Thyroid gland (tissue), 4 donors: ENCODE measurements at regions not wholly inside any gene's neighbourhood (a gene's known extent, or its start where the extent isn't known, plus 50 kb on each side); places are given as distances from the start of the nearest gene placed in this dataset.

Experiments used
- DNase-seq, 2 donors: peaks; one replicate each; pipeline ENCODE4 v3.0.0-alpha.2; 2019
- H3K27ac ChIP-seq, 3 donors: fragments of 200-600 bp; sonication (generic); 1 replicate in 2 of 3; 2 replicates in 1 of 3; pipeline ENCODE4 v1.5.1; 2016 to 2019; ENCODE audit warnings: mild to moderate bottlenecking in 1 of 3, moderate library complexity in 1 of 3
- H3K27me3 ChIP-seq: fragments of 200-600 bp; sonication (generic); one replicate; pipeline ENCODE4 v1.5.1; 2019
- H3K36me3 ChIP-seq, 2 donors: fragments of 200-600 bp; sonication (generic); one replicate each; pipeline ENCODE4 v1.5.1; 2016 to 2019
- H3K4me1 ChIP-seq, 2 donors: fragments of 200-600 bp; sonication (generic); one replicate each; pipeline ENCODE4 v1.5.1; 2017 to 2019
- H3K4me3 ChIP-seq, 3 donors: fragments of 200-600 bp; sonication (generic); replicated peaks in 1 of 3; 1 replicate in 2 of 3; 2 replicates in 1 of 3; pipeline ENCODE4 v1.5.1; 2016; ENCODE audit warnings: mild to moderate bottlenecking in 1 of 3
- H3K9me3 ChIP-seq: fragments of 200-600 bp; sonication (generic); one replicate; pipeline ENCODE4 v1.5.1; 2017
- CTCF ChIP-seq, 6 experiments: fragments of 200-600 bp in 3 of 6; fragments of 450-650 bp in 3 of 6; sonication (generic) in 3 of 6; IDR thresholded peaks; one replicate each; pipeline ENCODE4 v1.5.1; 2016 to 2019; ENCODE audit warnings: antibody characterized with exemption in 6 of 6, mild to moderate bottlenecking in 2 of 6, inconsistent platforms in 1 of 6, moderate library complexity in 1 of 6
- POLR2A ChIP-seq, 2 donors: fragments of 450-650 bp; IDR thresholded peaks; one replicate each; pipeline ENCODE4 v1.6.1; 2017; ENCODE audit warnings: antibody characterized with exemption in 2 of 2, mild to moderate bottlenecking in 2 of 2, moderate library complexity in 1 of 2
- WGBS, 2 donors: methylation state at CpG; one replicate each; pipeline ENCODE4 v1.1.5; 2017; 5-methylcytosine and 5-hydroxymethylcytosine counted together
- intact Hi-C: fragments of 100-400 bp; cut with DNase I; formaldehyde crosslinking; loops from one replicate; pipeline ENCODE4 v1.15.1; 2023

DNA sequence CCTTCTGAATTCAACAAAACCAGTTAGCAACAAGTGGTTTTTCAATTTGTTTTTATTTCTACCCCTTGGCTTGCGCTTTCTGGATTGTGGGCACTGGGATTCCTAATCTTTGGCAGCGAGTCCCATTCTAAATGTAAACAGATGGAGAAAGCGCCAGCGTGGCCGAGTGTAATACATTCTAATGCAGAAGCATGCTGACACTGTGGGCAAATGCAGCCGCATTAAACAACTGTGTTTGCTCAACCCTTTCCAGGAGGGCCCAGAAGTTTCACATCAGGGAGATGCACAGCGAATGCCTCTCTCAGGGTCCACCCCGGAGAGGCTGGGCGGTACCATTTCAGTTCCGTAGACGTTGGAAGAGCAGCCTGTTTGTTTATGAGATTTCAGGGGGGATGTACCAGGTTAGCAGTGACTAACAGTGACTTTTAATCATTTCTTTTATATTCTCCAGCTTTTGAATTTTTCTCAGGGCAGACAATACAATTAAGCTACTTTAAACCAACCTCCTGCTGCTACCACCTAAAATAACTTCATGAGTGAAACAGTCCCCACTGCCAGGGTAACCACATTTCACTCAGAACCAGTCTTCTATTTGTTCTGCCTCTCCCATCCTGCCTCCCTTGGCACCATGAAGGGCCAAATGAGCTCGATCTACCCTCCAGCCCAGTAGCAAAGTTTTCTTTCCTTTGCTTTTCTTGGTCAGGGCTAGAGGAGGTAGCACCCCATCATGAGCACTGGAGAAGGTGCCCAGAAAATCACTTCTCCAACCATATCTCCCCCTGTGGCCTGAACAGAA, 164.2 kb upstream of the ITGB1 start:
- intact Hi-C loops: no loop called here
- Histone ChIP-seq H3K9me3 (no peaks in the 10 kb centered on the region), H3K36me3 (no peaks in the 10 kb centered on the region), H3K4me3 (no peak overlapping the region), H3K27ac (peak overlapping the region in 2 of 3 donors; percentile 8 to 37), H3K27me3 (no peaks in the 10 kb centered on the region), H3K4me1 (peaks cover 9 to 15% of the 10 kb centered on the region in 2 donors)
- peak; percentile 42 to 48 for DNase-seq
- TF ChIP-seq CTCF (IDR thresholded peaks at IDR 0.05): no peak
- 38 to 53% methylated on average over 12 of the region's 12 CpGs for WGBS, 2 donors

GRCh38 chr10:33120700-33121099, 162.7 kb upstream of the ITGB1 start:
- Histone ChIP-seq H3K27ac (no peak overlapping the region), H3K27me3 (no peaks in the 10 kb centered on the region), H3K36me3 (no peaks in the 10 kb centered on the region), H3K4me3 (no peak overlapping the region), H3K4me1 (peaks cover 9 to 11% of the 10 kb centered on the region in 2 donors), H3K9me3 (no peaks in the 10 kb centered on the region)
- no peak for TF ChIP-seq CTCF (IDR thresholded peaks at IDR 0.05)
- TF ChIP-seq POLR2A (IDR thresholded peaks at IDR 0.05): no peak
- 86 to 90% methylated on average over 2 of the region's 2 CpGs for WGBS, 2 donors
- intact Hi-C loops: no loop called here
- DNase-seq: no peak

DNA sequence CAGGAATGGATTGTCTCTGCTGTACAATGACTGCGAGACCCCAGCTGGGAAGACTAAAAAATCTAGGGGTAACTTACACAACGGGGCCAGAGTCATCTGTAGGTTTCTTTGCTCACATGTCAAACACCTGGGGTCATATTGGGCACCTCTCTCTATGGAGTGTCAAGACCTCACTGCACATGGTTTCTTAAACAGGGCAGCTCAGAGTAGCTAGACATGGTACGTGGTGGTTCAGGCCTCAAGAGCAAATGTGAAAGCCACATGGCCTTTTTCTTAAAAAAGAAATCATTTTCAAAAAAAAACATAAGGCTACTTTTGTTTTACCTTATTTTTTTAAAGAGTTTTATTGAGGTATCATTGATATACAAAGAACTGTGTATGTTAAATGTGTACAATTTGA, 162.2 kb upstream of the ITGB1 start:
- Histone ChIP-seq H3K27ac (no peak overlapping the region), H3K27me3 (no peaks in the 10 kb centered on the region), H3K4me1 (peaks cover 6 to 9% of the 10 kb centered on the region in 2 donors), H3K9me3 (no peaks in the 10 kb centered on the region), H3K4me3 (no peak overlapping the region), H3K36me3 (no peaks in the 10 kb centered on the region)
- WGBS, 2 donors: 90 to 94% methylated on average over 3 of the region's 3 CpGs
- no peak for DNase-seq
- intact Hi-C loops: no loop called here
- TF ChIP-seq POLR2A (IDR thresholded peaks at IDR 0.05) (no peak), CTCF (IDR thresholded peaks at IDR 0.05) (no peak)

DNA sequence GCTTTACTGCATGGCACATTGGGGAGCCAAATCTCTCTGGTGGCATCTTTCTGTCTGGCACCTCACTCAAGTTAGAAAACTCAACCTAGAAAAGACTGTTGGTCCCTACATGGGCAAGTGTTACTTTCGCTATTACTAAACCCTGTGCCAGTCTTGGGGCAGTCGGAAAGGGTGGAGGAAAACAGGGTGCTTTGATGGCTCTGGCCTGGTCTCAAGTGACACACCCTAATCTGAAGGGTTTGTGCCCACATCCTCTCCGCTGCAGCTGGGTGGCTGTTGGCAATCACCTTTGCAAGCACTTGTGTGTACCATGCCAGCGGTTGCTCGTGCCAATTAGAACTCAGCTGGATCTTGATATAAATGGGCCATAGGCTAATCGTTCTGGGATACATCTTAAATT, 159.8 kb upstream of the ITGB1 start:
- no peak overlapping the region for H3K4me3 ChIP-seq
- H3K27ac ChIP-seq: no peak overlapping the region
- WGBS, 2 donors: 94 to 98% methylated on average over 6 of the region's 6 CpGs
- intact Hi-C loops: no loop called here
- H3K27me3 ChIP-seq: no peaks in the 10 kb centered on the region
- no peaks in the 10 kb centered on the region for H3K36me3 ChIP-seq
- peaks cover 6 to 9% of the 10 kb centered on the region in 2 donors for H3K4me1 ChIP-seq
- DNase-seq: no peak
- no peaks in the 10 kb centered on the region for H3K9me3 ChIP-seq
- TF ChIP-seq POLR2A (IDR thresholded peaks at IDR 0.05) (no peak), CTCF (IDR thresholded peaks at IDR 0.05) (no peak)

- Histone ChIP-seq H3K27me3 (no peaks in the 10 kb centered on the region), H3K27ac (no peak overlapping the region), H3K4me3 (no peak overlapping the region), H3K36me3 (no peaks in the 10 kb centered on the region), H3K4me1 (peaks cover 6 to 9% of the 10 kb centered on the region in 2 donors), H3K9me3 (no peaks in the 10 kb centered on the region)
- intact Hi-C loops: no loop called here
- WGBS, 2 donors: 89 to 91% methylated on average over 6 of the region's 6 CpGs
- DNase-seq: no peak
- no peak for TF ChIP-seq POLR2A (IDR thresholded peaks at IDR 0.05)
- no peak for TF ChIP-seq CTCF (IDR thresholded peaks at IDR 0.05)
Observed at GRCh38 chr10:33117230-33117629, 159.2 kb upstream of the ITGB1 start.
